Activated CD8-positive, alpha-beta T cell treated with anti-CD3 and anti-CD28 coated beads for 36 hours (primary cell): ENCODE measurements at regions not wholly inside any gene's neighbourhood (a gene's known extent, or its start where the extent isn't known, plus 50 kb on each side); places are given as distances from the start of the nearest gene placed in this dataset.

Experiments used
- ATAC-seq: fragments of 200-7000 bp; cut with Tn5 transposase; one replicate; pipeline ENCODE4 v1.10.0; 2021; ENCODE audit warnings: mild to moderate bottlenecking, moderate library complexity
- CTCF ChIA-PET: fragments of 350-600 bp; sonication (Branson Sonifier 250); formaldehyde crosslinking; loops from one replicate; lab custom pipeline; 2021; ENCODE audit warnings: antibody characterized with exemption; lab: Charles Lee
- POLR2A ChIA-PET: fragments of 350-600 bp; sonication (Branson Sonifier 250); formaldehyde crosslinking; loops from one replicate; lab custom pipeline; 2021; ENCODE audit warnings: antibody characterized with exemption; lab: Charles Lee
- DNase-seq: peaks from one replicate; pipeline ENCODE4 v3.0.0-alpha.2; 2020
- H3K27ac Mint-ChIP-seq: one replicate; pipeline ENCODE4 v1.8.0; 2021; ENCODE audit warnings: mild to moderate bottlenecking, mixed read lengths
- H3K27me3 Mint-ChIP-seq: one replicate; pipeline ENCODE4 v1.8.0; 2021; ENCODE audit warnings: mixed read lengths
- H3K36me3 Mint-ChIP-seq: one replicate; pipeline ENCODE4 v1.8.0; 2021; ENCODE audit warnings: low read depth, mixed read lengths
- H3K4me1 Mint-ChIP-seq: one replicate; pipeline ENCODE4 v1.8.0; 2021; ENCODE audit warnings: low read depth, mixed read lengths
- H3K4me3 Mint-ChIP-seq: one replicate; pipeline ENCODE4 v1.8.0; 2021; ENCODE audit warnings: mild to moderate bottlenecking, moderate library complexity, mixed read lengths
- H3K9me3 Mint-ChIP-seq: one replicate; pipeline ENCODE4 v1.8.0; 2021; ENCODE audit warnings: mixed read lengths
- CTCF ChIP-seq: fragments of 200-600 bp; IDR thresholded peaks from one replicate; pipeline ENCODE4 v1.8.0; 2022; ENCODE audit warnings: antibody characterized with exemption, mild to moderate bottlenecking
- intact Hi-C: fragments of 100-400 bp; cut with micrococcal nuclease; formaldehyde crosslinking; loops from one replicate; pipeline ENCODE4 v1.10.0; 2022

GRCh38 chr3:94413336-94414108 is 350.7 kb downstream of the NSUN3 start:
- ATAC-seq (no peak), DNase-seq (no peak)
- intact Hi-C loops = no loop called here
- POLR2A ChIA-PET = no interaction called here
- H3K4me1 Mint-ChIP-seq = no peaks in the 10 kb centered on the region
- H3K27ac Mint-ChIP-seq = no peak overlapping the region
- H3K4me3 Mint-ChIP-seq = no peak overlapping the region
- no peaks in the 10 kb centered on the region for H3K9me3 Mint-ChIP-seq
- CTCF ChIA-PET = interaction anchor here (0.7 to 1.1 kb wide), 2 partner anchors 14 to 19 kb away, joined by 3 read pairs; no protein-coding TSS in a partner anchor
- no peaks in the 10 kb centered on the region for H3K36me3 Mint-ChIP-seq
- H3K27me3 Mint-ChIP-seq = no peaks in the 10 kb centered on the region
- no peak for TF ChIP-seq CTCF

- POLR2A ChIA-PET = no interaction called here
- H3K27me3 Mint-ChIP-seq = no peaks in the 10 kb centered on the region
- TF ChIP-seq CTCF = no peak
Measured at GRCh38 chr3:94414418-94414817, 351.6 kb downstream of the NSUN3 start.

GRCh38 chr3:94416768-94417167 is 353.9 kb downstream of the NSUN3 start:
- ATAC-seq (no peak), DNase-seq (no peak)
- POLR2A ChIA-PET = no interaction called here
- Mint-ChIP-seq H3K4me3 (no peak overlapping the region), H3K27me3 (no peaks in the 10 kb centered on the region), H3K36me3 (no peaks in the 10 kb centered on the region), H3K27ac (no peak overlapping the region), H3K9me3 (peaks cover 1% of the 10 kb centered on the region), H3K4me1 (no peaks in the 10 kb centered on the region)
- intact Hi-C loops = no loop called here
- CTCF ChIA-PET = no interaction called here
- no peak for TF ChIP-seq CTCF

More at GRCh38 chr3:94414418-94414817, 351.6 kb downstream of the NSUN3 start:
- ATAC-seq (no peak), DNase-seq (no peak)
- CTCF ChIA-PET = no interaction called here
- Mint-ChIP-seq H3K27ac (no peak overlapping the region), H3K4me3 (no peak overlapping the region), H3K9me3 (peaks cover 1% of the 10 kb centered on the region), H3K36me3 (no peaks in the 10 kb centered on the region), H3K4me1 (no peaks in the 10 kb centered on the region)
- intact Hi-C loops = no loop called here

- H3K9me3 Mint-ChIP-seq = peaks cover 3% of the 10 kb centered on the region
- H3K27me3 Mint-ChIP-seq = no peaks in the 10 kb centered on the region
- no peak overlapping the region for H3K27ac Mint-ChIP-seq
- ChIA-PET POLR2A (no interaction called here), CTCF (no interaction called here)
- no peak overlapping the region for H3K4me3 Mint-ChIP-seq
- intact Hi-C loops = no loop called here
- no peaks in the 10 kb centered on the region for H3K36me3 Mint-ChIP-seq
- ATAC-seq (no peak), DNase-seq (no peak)
- TF ChIP-seq CTCF = no peak
- no peaks in the 10 kb centered on the region for H3K4me1 Mint-ChIP-seq
Measured at GRCh38 chr3:94417963-94418455, 355.1 kb downstream of the NSUN3 start.

GRCh38 chr3:94420931-94421330 is 358.1 kb downstream of the NSUN3 start:
- H3K9me3 Mint-ChIP-seq = peaks cover 3% of the 10 kb centered on the region
- no peak overlapping the region for H3K4me3 Mint-ChIP-seq
- H3K27me3 Mint-ChIP-seq = no peaks in the 10 kb centered on the region
- H3K4me1 Mint-ChIP-seq = no peaks in the 10 kb centered on the region
- TF ChIP-seq CTCF = no peak
- CTCF ChIA-PET = no interaction called here
- POLR2A ChIA-PET = no interaction called here
- intact Hi-C loops = no loop called here
- ATAC-seq = no peak
- no peak for DNase-seq
- H3K36me3 Mint-ChIP-seq = no peaks in the 10 kb centered on the region
- no peak overlapping the region for H3K27ac Mint-ChIP-seq
